NCI-H1092 (cell line): ENCODE measurements at regions not wholly inside any gene's neighbourhood (a gene's known extent, or its start where the extent isn't known, plus 50 kb on each side); places are given as distances from the start of the nearest gene placed in this dataset.

Experiments used
- DNase-seq: peaks from one replicate; lab custom pipeline; 2025; lab: John Stamatoyannopoulos, UW

GRCh38 chr5:105695941-105696340, 1974.8 kb downstream of the EFNA5 start:
- DNase-seq: no peak

DNA sequence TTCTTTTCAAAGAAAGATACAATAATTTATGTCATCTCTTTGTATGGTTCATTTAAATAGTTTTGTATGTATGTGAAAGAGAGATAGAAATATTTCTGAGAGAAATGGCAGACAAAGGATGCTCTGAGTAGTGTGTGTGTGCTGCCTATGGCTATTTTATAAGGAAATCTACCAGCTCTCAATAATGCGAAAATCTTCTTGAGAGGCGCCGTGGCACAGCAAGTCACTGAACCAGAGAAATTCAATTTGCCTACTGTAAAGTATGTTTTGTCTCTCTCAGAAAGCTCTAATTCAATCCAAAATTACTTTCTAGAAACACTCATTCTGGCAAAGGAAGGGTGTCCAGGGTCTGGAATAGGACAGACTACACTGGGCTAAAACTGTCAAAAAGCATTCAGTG, 1981.1 kb downstream of the EFNA5 start:
- DNase-seq: no peak

- DNase-seq: no peak
Measured at GRCh38 chr5:105688227-105688792, 1982.4 kb downstream of the EFNA5 start.

DNA sequence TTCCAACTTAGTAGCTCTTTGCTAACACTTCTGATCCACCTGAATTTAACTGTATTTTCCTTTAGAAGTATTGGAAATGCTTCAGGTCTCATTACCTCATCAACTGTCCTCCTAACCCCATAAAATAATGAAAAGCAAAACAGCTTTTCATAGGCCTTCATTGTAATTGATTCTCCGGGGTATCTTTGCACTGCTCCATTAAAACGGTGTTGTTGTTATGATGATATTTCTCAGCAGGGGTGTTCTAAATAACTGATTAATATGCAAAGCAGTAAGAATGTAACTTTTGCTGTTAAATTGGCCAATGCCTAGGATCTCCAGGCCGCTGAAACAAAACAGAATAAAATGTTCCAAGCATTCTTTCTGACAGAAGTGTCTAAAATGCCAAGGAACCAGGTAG, 1983.2 kb downstream of the EFNA5 start:
- no peak for DNase-seq

DNA sequence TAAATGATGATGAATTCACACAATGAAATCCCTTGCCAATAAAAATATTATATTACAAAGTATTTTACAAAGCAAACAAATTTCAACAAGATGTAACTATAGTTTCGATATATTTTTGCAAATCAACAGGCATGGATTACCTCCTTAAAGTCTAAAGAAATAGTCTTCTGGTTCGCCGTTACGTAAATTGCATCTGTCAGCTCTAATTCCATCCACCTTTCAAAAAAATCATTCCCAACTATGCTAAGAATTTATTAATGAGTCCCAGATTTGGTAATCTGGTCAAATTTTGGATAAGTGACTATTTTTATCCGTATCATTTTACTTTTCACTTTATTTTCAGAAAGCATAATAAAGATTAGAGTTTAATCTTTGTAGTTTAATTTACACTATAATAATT, 1984.9 kb downstream of the EFNA5 start:
- no peak for DNase-seq

DNA sequence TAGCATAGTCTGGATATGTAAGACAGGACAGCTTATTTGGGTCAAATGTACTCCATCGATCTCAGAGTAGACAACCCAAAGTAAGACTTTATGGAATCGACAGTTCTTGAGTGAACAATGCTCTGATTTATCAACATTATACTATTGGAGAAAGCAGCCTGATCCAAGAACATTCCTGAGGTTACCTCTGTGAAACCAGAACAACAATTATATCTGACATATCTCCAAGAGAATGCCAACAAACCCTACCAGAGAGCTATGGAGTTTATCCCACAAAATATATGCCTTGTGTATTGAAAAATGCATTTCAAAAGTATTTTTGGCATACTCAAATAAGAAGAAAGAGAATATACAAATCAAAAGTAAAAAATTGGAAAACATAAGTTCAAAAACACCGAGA, 1985.9 kb downstream of the EFNA5 start:
- DNase-seq: no peak

- no peak for DNase-seq
Measured at GRCh38 chr5:105680858-105681475, 1989.8 kb downstream of the EFNA5 start.

DNA sequence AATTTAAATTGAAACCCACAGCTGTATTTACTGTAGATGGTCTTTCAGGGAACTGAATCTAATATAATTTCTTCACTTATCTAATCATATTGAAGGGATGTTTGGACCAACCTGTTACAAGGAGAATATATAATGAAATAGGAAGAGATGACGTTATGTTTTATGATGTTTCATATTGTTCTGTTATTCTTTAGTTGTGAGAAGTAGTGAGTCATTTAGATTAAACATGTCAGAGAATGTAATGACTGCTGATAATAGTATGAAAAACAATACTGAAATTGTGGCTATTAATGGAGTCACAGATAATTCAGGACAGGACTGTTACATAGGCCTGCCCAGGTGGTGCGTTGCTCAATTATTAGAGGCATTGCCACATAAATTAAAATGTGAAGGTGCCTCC, 1993.4 kb downstream of the EFNA5 start:
- no peak for DNase-seq

DNA sequence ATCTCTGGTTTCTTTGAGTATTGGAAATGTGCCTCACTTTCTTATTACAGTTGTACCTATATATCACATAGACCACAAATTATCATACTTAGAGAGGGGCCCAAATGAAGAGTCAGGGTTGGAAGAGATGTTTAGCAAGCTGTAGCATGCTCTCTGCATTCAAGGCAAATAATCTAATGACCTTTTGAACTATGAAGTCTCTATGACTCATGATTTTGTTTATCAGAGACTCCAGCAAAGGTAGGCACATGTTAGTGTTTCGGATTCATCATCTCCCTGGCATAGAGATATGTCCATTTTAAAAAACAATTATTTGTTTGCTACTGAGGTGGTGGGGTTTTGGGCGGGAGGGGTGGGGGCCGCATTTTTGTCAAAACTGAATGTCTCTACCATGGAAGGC, 2000.1 kb downstream of the EFNA5 start:
- no peak for DNase-seq

- no peak for DNase-seq
Measured at GRCh38 chr5:105663671-105664070, 2007.1 kb downstream of the EFNA5 start.

- DNase-seq: no peak
Measured at GRCh38 chr5:105659396-105659795, 2011.3 kb downstream of the EFNA5 start.

DNA sequence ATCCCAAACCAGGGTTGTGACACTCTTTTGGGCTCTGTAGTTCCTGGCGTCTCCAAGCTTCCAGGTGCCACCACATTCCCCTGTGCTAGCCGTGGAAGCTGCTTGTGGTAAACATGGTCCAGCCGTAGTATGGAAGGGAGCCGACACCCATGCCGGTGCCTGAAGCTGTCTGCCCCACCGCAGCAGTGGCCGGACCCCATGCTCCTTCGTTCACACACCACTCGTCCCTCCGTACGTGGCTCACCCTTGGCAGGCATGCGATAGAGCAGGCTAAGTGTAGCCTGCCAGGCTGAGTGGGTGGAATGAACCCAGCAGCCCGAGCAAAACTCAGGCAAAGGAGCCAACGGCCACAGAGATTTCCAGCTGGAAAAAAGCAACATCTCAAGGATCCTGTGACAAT, 2030.4 kb downstream of the EFNA5 start:
- no peak for DNase-seq

DNA sequence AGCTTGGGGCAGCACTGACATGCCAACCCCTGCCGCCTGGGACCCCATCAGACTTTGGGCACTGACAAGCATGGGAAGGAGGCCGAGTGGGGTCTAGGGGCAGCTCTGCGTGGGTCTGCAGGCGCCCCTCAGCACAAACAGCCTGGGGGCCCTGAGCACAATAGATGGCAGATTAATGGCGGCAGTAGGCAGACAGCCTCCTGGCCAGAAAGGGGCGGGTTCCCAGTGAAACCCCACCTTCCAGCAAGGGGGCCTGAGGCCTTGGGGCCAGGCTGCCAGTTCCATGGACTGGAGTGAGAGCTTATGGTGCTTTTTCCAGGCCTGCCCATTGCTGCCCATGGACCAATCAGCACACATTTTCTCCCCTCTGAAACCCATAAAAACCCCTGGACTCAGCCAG, 2031.2 kb downstream of the EFNA5 start:
- DNase-seq: no peak

- DNase-seq: no peak
Measured at GRCh38 chr5:105639068-105639467, 2031.7 kb downstream of the EFNA5 start.

- no peak for DNase-seq
Measured at GRCh38 chr5:105638437-105638836, 2032.3 kb downstream of the EFNA5 start.

- no peak for DNase-seq
Measured at GRCh38 chr5:105632043-105632442, 2038.7 kb downstream of the EFNA5 start.

- DNase-seq: no peak
Measured at GRCh38 chr5:105630803-105631202, 2039.9 kb downstream of the EFNA5 start.

DNA sequence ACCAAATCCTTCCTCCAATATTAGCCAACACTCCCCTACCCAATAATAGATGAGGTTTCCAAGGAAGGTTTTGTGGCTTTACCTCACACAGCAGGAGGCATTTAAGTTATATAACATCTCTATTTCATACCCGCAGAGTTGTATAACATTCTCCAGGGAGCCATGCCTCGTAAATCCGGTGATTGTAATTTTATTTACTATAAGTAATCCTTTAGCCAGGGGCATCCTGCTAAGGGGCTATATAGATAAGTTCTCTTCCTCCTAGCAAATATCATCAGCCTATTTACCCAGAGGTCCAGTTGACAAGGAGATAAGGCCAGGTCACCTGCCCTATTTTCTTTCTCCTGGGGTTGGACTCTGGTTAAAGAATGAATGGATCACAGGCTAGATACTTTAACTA, 2051.0 kb downstream of the EFNA5 start:
- DNase-seq: no peak

DNA sequence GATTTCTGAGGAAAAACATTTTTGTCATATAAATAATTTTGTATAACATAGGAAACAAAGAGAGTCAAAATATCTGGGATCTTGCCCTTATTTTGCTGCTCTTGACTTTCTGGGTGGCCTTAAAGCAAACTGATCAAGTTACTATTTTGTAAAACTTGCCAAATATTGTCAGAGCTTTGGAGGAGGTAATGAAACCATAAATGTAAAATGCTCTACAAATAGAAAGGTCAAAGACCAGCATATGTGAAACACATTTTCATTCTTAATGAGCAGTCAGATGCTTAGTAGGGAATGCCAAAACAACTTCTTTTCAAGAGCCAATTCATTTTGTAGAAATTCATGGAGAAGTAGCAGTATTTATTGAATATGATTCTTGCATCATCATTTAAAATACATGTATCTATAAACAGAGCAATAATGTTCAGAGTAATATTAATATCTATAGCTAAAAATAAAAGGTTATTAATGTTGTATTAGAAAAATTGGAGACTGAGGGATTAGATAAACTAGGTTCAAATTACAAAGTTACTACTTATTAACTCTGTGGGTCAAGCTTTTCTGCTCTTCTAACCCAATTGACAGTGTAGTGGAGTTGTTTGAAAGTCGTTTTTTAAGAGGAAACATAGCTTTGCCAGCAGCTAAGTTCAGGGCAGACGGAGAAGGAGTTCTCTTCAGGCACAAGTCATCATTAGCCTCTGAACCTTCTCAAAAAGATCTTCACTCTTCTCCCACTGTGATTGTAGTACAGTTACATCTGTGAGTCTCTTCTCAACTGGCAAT, 2053.1 kb downstream of the EFNA5 start:
- DNase-seq: no peak

GRCh38 chr5:105616599-105616998, 2054.0 kb upstream of the NUDT12 start:
- DNase-seq: no peak

GRCh38 chr5:105602406-105602805, 2039.8 kb upstream of the NUDT12 start:
- peak; percentile 7 for DNase-seq

GRCh38 chr5:105593011-105593760, 2030.6 kb upstream of the NUDT12 start:
- DNase-seq: no peak
